H1 (cell line): ENCODE measurements at regions not wholly inside any gene's neighbourhood (a gene's known extent, or its start where the extent isn't known, plus 50 kb on each side); places are given as distances from the start of the nearest gene placed in this dataset.

ENCODE experiments used
- CTCF ChIA-PET: fragments of 300-600 bp; sonication (Branson Sonifier 250); formaldehyde crosslinking; loops from one replicate; lab custom pipeline; 2021; ENCODE audit not compliant: partially characterized antibody; lab: Charles Lee
- POLR2A ChIA-PET: fragments of 300-600 bp; sonication (Branson Sonifier 250); formaldehyde crosslinking; loops from one replicate; lab custom pipeline; 2021; ENCODE audit warnings: inconsistent platforms; ENCODE audit not compliant: partially characterized antibody; lab: Charles Lee
- DNase-seq, 2 experiments: peaks; one replicate each; pipeline versions ENCODE4 v3.0.0 to v3.0.0-alpha.2; 2010 to 2022; ENCODE audit warnings: low spot score in 2 of 2, low read depth in 1 of 2, mixed read lengths in 1 of 2
- FAIRE-seq: peaks from 2 replicates; lab custom pipeline; 2011; peaks lifted over from hg19 to GRCh38; lab: Jason Lieb, UNC
- H2AFZ ChIP-seq: 2 replicates; pipeline ENCODE4 v1.8.1; 2012; ENCODE audit warnings: low read length, inconsistent platforms
- H2AK5ac ChIP-seq: 2 replicates; pipeline ENCODE4 v1.6.1; 2013; ENCODE audit warnings: low read depth, low read length
- H2BK120ac ChIP-seq: replicated peaks from 2 replicates; pipeline ENCODE3; 2013; ENCODE audit warnings: low read depth, low read length, inconsistent platforms
- H2BK12ac ChIP-seq: 2 replicates; pipeline ENCODE4 v1.6.1; 2013; ENCODE audit warnings: low read depth, low read length
- H2BK15ac ChIP-seq: 2 replicates; pipeline ENCODE4 v1.6.1; 2013; ENCODE audit warnings: low read length
- H2BK20ac ChIP-seq: 2 replicates; pipeline ENCODE4 v1.6.1; 2013; ENCODE audit warnings: low read length
- H2BK5ac ChIP-seq: 2 replicates; pipeline ENCODE4 v1.6.1; 2013; ENCODE audit warnings: low read depth, low read length
- H3K14ac ChIP-seq: 2 replicates; pipeline ENCODE4 v1.6.1; 2013; ENCODE audit warnings: inconsistent platforms; ENCODE audit not compliant: insufficient read length
- H3K18ac ChIP-seq: 2 replicates; pipeline ENCODE4 v1.6.1; 2013; ENCODE audit warnings: low read length; ENCODE audit errors: extremely low read depth
- H3K23ac ChIP-seq: 2 replicates; pipeline ENCODE4 v1.6.1; 2013; ENCODE audit warnings: inconsistent platforms; ENCODE audit not compliant: insufficient read length
- H3K23me2 ChIP-seq: 2 replicates; pipeline ENCODE4 v1.6.1; 2013; ENCODE audit warnings: low read depth, low read length
- H3K27ac ChIP-seq: 2 replicates; pipeline ENCODE4 v1.6.1; 2011; ENCODE audit warnings: low read depth, low read length, inconsistent platforms
- H3K27me3 ChIP-seq, 4 experiments: replicated peaks in 1 of 4; 1 replicate in 1 of 4; 2 replicates in 3 of 4; pipeline versions ENCODE4 v1.6.1 to v1.8.1; 2011 to 2013; ENCODE audit warnings: low read length in 3 of 4, mild to moderate bottlenecking in 3 of 4, inconsistent platforms in 2 of 4, mixed read lengths in 2 of 4, moderate library complexity in 1 of 4; ENCODE audit not compliant: control insufficient read depth in 3 of 4, insufficient read depth in 3 of 4; ENCODE audit errors: extremely low read depth in 1 of 4
- H3K36me3 ChIP-seq, 4 experiments: 2 replicates each; pipeline versions ENCODE4 v1.6.1 to v1.8.1; 2011 to 2013; ENCODE audit warnings: mild to moderate bottlenecking in 4 of 4, low read length in 3 of 4, moderate library complexity in 2 of 4, control low read depth in 1 of 4, inconsistent platforms in 1 of 4; ENCODE audit not compliant: insufficient read depth in 4 of 4, control insufficient read depth in 2 of 4
- H3K4ac ChIP-seq: replicated peaks from 2 replicates; pipeline ENCODE3; 2013; ENCODE audit warnings: low read length, low read depth, mixed read lengths, inconsistent platforms; ENCODE audit not compliant: insufficient read length
- H3K4me1 ChIP-seq, 4 experiments: replicated peaks in 1 of 4; 1 replicate in 1 of 4; 2 replicates in 3 of 4; pipeline versions ENCODE4 v1.6.1 to v1.8.1; 2011 to 2013; ENCODE audit warnings: low read length in 3 of 4, inconsistent platforms in 2 of 4, mixed read lengths in 1 of 4; ENCODE audit not compliant: insufficient read depth in 4 of 4, control insufficient read depth in 3 of 4
- H3K4me2 ChIP-seq, 2 experiments: 2 replicates each; pipeline versions ENCODE4 v1.6.1 to v1.8.1; 2011 to 2013; ENCODE audit warnings: low read depth in 2 of 2, low read length in 2 of 2, control low read depth in 1 of 2, inconsistent platforms in 1 of 2, mild to moderate bottlenecking in 1 of 2; ENCODE audit not compliant: insufficient read depth in 1 of 2
- H3K4me3 ChIP-seq, 4 experiments: fragments of 200-600, 300-600 bp in 1 of 4; sonication (generic), shearing (Covaris generic), sonication (Bioruptor Twin) in 1 of 4; 2 replicates each; pipeline versions ENCODE4 v1.5.1 to v1.8.1; 2011 to 2016; ENCODE audit warnings: low read length in 4 of 4, low read depth in 3 of 4, control low read depth in 2 of 4, inconsistent platforms in 2 of 4, mild to moderate bottlenecking in 2 of 4, mixed read lengths in 1 of 4, moderate library complexity in 1 of 4; ENCODE audit not compliant: insufficient read depth in 2 of 4; ENCODE audit errors: extremely low read depth in 1 of 4
- H3K56ac ChIP-seq: replicated peaks from 2 replicates; pipeline ENCODE3; 2013; ENCODE audit warnings: low read depth, mild to moderate bottlenecking, mixed read lengths, low read length, inconsistent platforms; ENCODE audit not compliant: insufficient read length
- H3K79me1 ChIP-seq: 2 replicates; pipeline ENCODE4 v1.6.1; 2013; ENCODE audit warnings: low read depth, low read length, control low read depth
- H3K79me2 ChIP-seq, 2 experiments: 2 replicates each; pipeline versions ENCODE4 v1.6.1 to v1.8.1; 2012 to 2013; ENCODE audit warnings: low read length in 2 of 2, mild to moderate bottlenecking in 2 of 2, inconsistent platforms in 1 of 2; ENCODE audit not compliant: insufficient read depth in 2 of 2, control insufficient read depth in 1 of 2
- H3K9ac ChIP-seq, 4 experiments: replicated peaks in 1 of 4; 1 replicate in 1 of 4; 2 replicates in 3 of 4; pipeline versions ENCODE4 v1.6.1 to v1.8.1; 2011 to 2013; ENCODE audit warnings: low read depth in 3 of 4, low read length in 3 of 4, control low read depth in 2 of 4, mild to moderate bottlenecking in 2 of 4, moderate library complexity in 2 of 4, inconsistent platforms in 1 of 4; ENCODE audit errors: extremely low read depth in 1 of 4
- H3K9me3 ChIP-seq, 2 experiments: 2 replicates each; pipeline versions ENCODE4 v1.6.1 to v1.8.1; 2012 to 2013; ENCODE audit warnings: mild to moderate bottlenecking in 2 of 2, moderate library complexity in 2 of 2, control low read depth in 1 of 2, inconsistent platforms in 1 of 2, low read depth in 1 of 2, low read length in 1 of 2, mixed read lengths in 1 of 2; ENCODE audit not compliant: insufficient read depth in 2 of 2
- H4K20me1 ChIP-seq, 2 experiments: replicated peaks in 1 of 2; 2 replicates each; pipeline versions ENCODE3 to v1.8.1; 2011 to 2013; ENCODE audit warnings: inconsistent platforms in 2 of 2, low read length in 2 of 2, mild to moderate bottlenecking in 1 of 2; ENCODE audit not compliant: insufficient read depth in 2 of 2, control insufficient read depth in 1 of 2
- H4K5ac ChIP-seq: 2 replicates; pipeline ENCODE4 v1.6.1; 2013; ENCODE audit warnings: low read length, low read depth, mixed read lengths, inconsistent platforms; ENCODE audit not compliant: insufficient read length
- H4K8ac ChIP-seq: 2 replicates; pipeline ENCODE4 v1.8.0; 2013; ENCODE audit warnings: mild to moderate bottlenecking, moderate library complexity, low read length, inconsistent platforms; ENCODE audit not compliant: insufficient read depth; ENCODE audit errors: extremely low read depth
- H4K91ac ChIP-seq: replicated peaks from 2 replicates; pipeline ENCODE3; 2013; ENCODE audit warnings: low read length, mixed read lengths, inconsistent platforms; ENCODE audit not compliant: insufficient read length
- CTBP2 ChIP-seq: IDR thresholded peaks from 2 replicates; pipeline ENCODE4 v1.7.0; 2011; ENCODE audit warnings: borderline replicate concordance, mild to moderate bottlenecking, moderate library complexity, mixed read lengths, low read length; ENCODE audit not compliant: insufficient read depth, insufficient read length
- FOSL1 ChIP-seq: IDR thresholded peaks from 2 replicates; pipeline ENCODE4 v1.6.1; 2011; ENCODE audit warnings: mild to moderate bottlenecking, low read depth, low read length, moderate library complexity; ENCODE audit not compliant: insufficient read depth
- JUND ChIP-seq: IDR thresholded peaks from 2 replicates; pipeline ENCODE4 v1.6.1; 2011; ENCODE audit warnings: mild to moderate bottlenecking, improper control_type of control experiment, low read length
- KDM1A ChIP-seq: fragments of 200-600, 300-600 bp; sonication (generic); IDR thresholded peaks from 2 replicates; pipeline ENCODE4 v1.7.1; 2016; ENCODE audit warnings: mild to moderate bottlenecking, low read length, borderline replicate concordance
- MAFK ChIP-seq: IDR thresholded peaks from 2 replicates; pipeline ENCODE4 v1.6.1; 2012; ENCODE audit warnings: low read depth, mild to moderate bottlenecking, improper control_type of control experiment, low read length
- POLR2A ChIP-seq, 2 experiments: IDR thresholded peaks; 1 replicate in 1 of 2; 2 replicates in 1 of 2; pipeline ENCODE4 v1.6.1; 2011; ENCODE audit warnings: low read depth in 2 of 2, low read length in 2 of 2, mild to moderate bottlenecking in 2 of 2; ENCODE audit errors: control extremely low read depth in 1 of 2
- RXRA ChIP-seq: IDR thresholded peaks from 2 replicates; pipeline ENCODE4 v1.6.1; 2011; ENCODE audit warnings: low read depth, mild to moderate bottlenecking, low read length, moderate library complexity; ENCODE audit not compliant: insufficient read depth
- SIN3A ChIP-seq, 2 experiments: IDR thresholded peaks in 1 of 2; conservative IDR thresholded peaks in 1 of 2; 2 replicates each; pipeline ENCODE4 v1.6.1; 2011 to 2012; ENCODE audit warnings: low read length in 2 of 2, improper control_type of control experiment in 1 of 2, low read depth in 1 of 2, mild to moderate bottlenecking in 1 of 2
- TAF7 ChIP-seq: optimal IDR thresholded peaks from 2 replicates; pipeline ENCODE3; 2011; ENCODE audit warnings: low read depth, mild to moderate bottlenecking, inconsistent platforms, low read length, moderate library complexity, borderline replicate concordance
- ZNF274 ChIP-seq: IDR thresholded peaks from 2 replicates; pipeline ENCODE4 v1.7.0; 2012; ENCODE audit warnings: low read length, borderline replicate concordance; ENCODE audit errors: extremely low read depth
- WGBS, 2 experiments: shearing (Covaris generic) in 1 of 2; methylation state at CpG; one replicate each; pipeline versions ENCODE4 v1.1.6 to v1.1.7; 2013 to 2015; ENCODE audit warnings: low lambda C conversion rate in 2 of 2, mixed read lengths in 2 of 2, inconsistent platforms in 1 of 2, low coverage in 1 of 2, missing lambda C conversion rate in 1 of 2; ENCODE audit not compliant: insufficient replicate concordance in 2 of 2, insufficient coverage in 1 of 2, insufficient read length in 1 of 2; ENCODE audit errors: extremely low coverage in 1 of 2, missing lambda C conversion rate in 1 of 2; 5-methylcytosine and 5-hydroxymethylcytosine counted together

- H3K23ac ChIP-seq = no peak overlapping the region
- FAIRE-seq = no peak
- 80% methylated on average over 7 of the region's 7 CpGs; no CpG with 5 or more reads in 1 of the 2 experiments for WGBS, 2 experiments
- no peaks in the 10 kb centered on the region for H3K79me1 ChIP-seq
- H2BK20ac ChIP-seq = no peak overlapping the region
- H2AFZ ChIP-seq = no peak overlapping the region
- H3K18ac ChIP-seq = no peak overlapping the region
- ChIA-PET CTCF (no interaction called here), POLR2A (no interaction called here)
- H3K79me2 ChIP-seq = no peaks in the 10 kb centered on the region
- H2BK5ac ChIP-seq = no peak overlapping the region
- no peak overlapping the region for H2BK15ac ChIP-seq
- no peaks in the 10 kb centered on the region for H4K20me1 ChIP-seq
- H3K56ac ChIP-seq = no peak overlapping the region
- H3K4me2 ChIP-seq = no peak overlapping the region
- no peak overlapping the region for H3K4me3 ChIP-seq
- no peak overlapping the region for H2AK5ac ChIP-seq
- DNase-seq = no peak
- no peak overlapping the region for H3K4ac ChIP-seq
- H3K27me3 ChIP-seq = no peaks in the 10 kb centered on the region
- no peak overlapping the region for H3K14ac ChIP-seq
- H3K4me1 ChIP-seq = no peaks in the 10 kb centered on the region; a peak in 1 of 7 replicates
- H4K8ac ChIP-seq = no peak overlapping the region
- H2BK12ac ChIP-seq = no peak overlapping the region
- H2BK120ac ChIP-seq = no peak overlapping the region
- H3K36me3 ChIP-seq = no peaks in the 10 kb centered on the region
- no peak overlapping the region for H3K9ac ChIP-seq
- no peak overlapping the region for H4K5ac ChIP-seq
- H3K9me3 ChIP-seq = no peaks in the 10 kb centered on the region
- no peaks in the 10 kb centered on the region for H3K23me2 ChIP-seq
- H3K27ac ChIP-seq = no peak overlapping the region
- H4K91ac ChIP-seq = no peak overlapping the region
- TF ChIP-seq RXRA = no peak
- no peak for TF ChIP-seq POLR2A (IDR thresholded peaks at IDR 0.05; ENCODE audit: control extremely low read depth in 1 of 2, low read depth in 2 of 2, low read length in 2 of 2)
- no peak for TF ChIP-seq TAF7
- TF ChIP-seq SIN3A (conservative IDR thresholded peaks at IDR 0.05 in 1 of 2, IDR thresholded peaks at IDR 0.05 in 1 of 2; ENCODE audit: low read depth in 1 of 2, low read length in 2 of 2) = no peak
- TF ChIP-seq FOSL1 = no peak
- TF ChIP-seq KDM1A = no peak
- TF ChIP-seq MAFK = no peak
- no peak for TF ChIP-seq JUND
- no peak for TF ChIP-seq CTBP2
- TF ChIP-seq ZNF274 = no peak
These were observed 194.3 kb downstream of the PALM2AKAP2 start for GRCh38 chr9:109974143-109974917.
